WERI-Rb-1 (cell line): ENCODE measurements at regions not wholly inside any gene's neighbourhood (a gene's known extent, or its start where the extent isn't known, plus 50 kb on each side); places are given as distances from the start of the nearest gene placed in this dataset.

Experiments
- DNase-seq: peaks from one replicate; pipeline ENCODE4 v3.0.0-alpha.2; 2020
- H3K27ac ChIP-seq: fragments of 250-450 bp; sonication (Bioruptor Pico); 2 replicates; pipeline ENCODE4 v1.5.1; 2020; ENCODE audit warnings: mild to moderate bottlenecking, moderate library complexity
- H3K27me3 ChIP-seq: fragments of 250-450 bp; sonication (Bioruptor Pico); 2 replicates; pipeline ENCODE4 v1.5.1; 2021; ENCODE audit warnings: mild to moderate bottlenecking, low read depth, moderate library complexity; ENCODE audit not compliant: insufficient read depth, severe bottlenecking
- H3K36me3 ChIP-seq: fragments of 250-450 bp; sonication (Bioruptor Pico); 2 replicates; pipeline ENCODE4 v1.5.1; 2020; ENCODE audit warnings: mild to moderate bottlenecking, moderate library complexity
- H3K4me3 ChIP-seq: 2 replicates; pipeline ENCODE4 v1.5.1; 2011; ENCODE audit warnings: low read depth, mild to moderate bottlenecking, control low read depth, low read length
- H3K9me3 ChIP-seq: fragments of 250-450 bp; sonication (Bioruptor Pico); 2 replicates; pipeline ENCODE4 v1.5.1; 2021; ENCODE audit warnings: mild to moderate bottlenecking, moderate library complexity; ENCODE audit not compliant: severe bottlenecking
- CTCF ChIP-seq: IDR thresholded peaks from 2 replicates; pipeline ENCODE4 v1.5.1; 2011; ENCODE audit warnings: low read depth, mild to moderate bottlenecking, control low read depth, inconsistent platforms, low read length

GRCh38 chr4:137393044-137393443 lies 139.2 kb downstream of the PCDH18 start:
- no peak overlapping the region for H3K4me3 ChIP-seq

GRCh38 chr4:137390707-137391106 lies 141.6 kb downstream of the PCDH18 start:
- Histone ChIP-seq H3K9me3 (no peaks in the 10 kb centered on the region), H3K27me3 (no peaks in the 10 kb centered on the region), H3K4me3 (no peak overlapping the region), H3K27ac (no peak overlapping the region), H3K36me3 (no peaks in the 10 kb centered on the region)
- DNase-seq = no peak
- TF ChIP-seq CTCF = no peak

More at GRCh38 chr4:137393044-137393443, 139.2 kb downstream of the PCDH18 start:
- Histone ChIP-seq H3K27me3 (no peaks in the 10 kb centered on the region), H3K9me3 (no peaks in the 10 kb centered on the region), H3K36me3 (no peaks in the 10 kb centered on the region), H3K27ac (no peak overlapping the region)
- DNase-seq = peak; percentile 73
- TF ChIP-seq CTCF = no peak

DNA sequence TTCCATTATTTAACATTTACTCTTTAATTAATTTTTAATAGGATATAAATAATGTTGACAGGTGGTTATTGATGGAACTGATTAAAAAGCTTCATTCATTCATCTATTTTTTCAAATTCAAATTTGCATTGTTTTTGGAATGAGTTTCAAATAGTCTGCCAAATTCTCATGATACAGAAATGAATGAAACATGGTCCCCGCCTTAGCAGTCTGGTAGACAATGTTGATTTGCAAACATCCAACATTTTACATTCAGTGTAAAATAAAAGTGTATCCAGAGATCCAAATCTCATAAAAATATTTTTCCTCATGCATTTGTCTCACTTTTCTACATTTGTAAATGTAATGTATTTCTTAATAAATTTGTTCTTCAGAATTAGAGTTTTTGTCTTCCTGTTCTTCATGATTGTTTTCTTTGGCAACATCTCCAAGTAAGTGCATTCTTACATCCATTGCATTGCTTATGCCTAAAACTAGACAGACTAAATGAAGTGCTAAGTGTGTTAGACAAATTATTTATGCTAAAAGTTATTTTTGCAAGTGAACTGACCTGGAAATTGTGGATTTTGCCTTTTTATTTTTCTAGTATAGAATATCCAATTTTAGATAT lies 142.3 kb downstream of the PCDH18 start:
- Histone ChIP-seq H3K4me3 (no peak overlapping the region), H3K36me3 (no peaks in the 10 kb centered on the region), H3K27me3 (no peaks in the 10 kb centered on the region), H3K9me3 (no peaks in the 10 kb centered on the region), H3K27ac (no peak overlapping the region)
- TF ChIP-seq CTCF = no peak
- no peak for DNase-seq

DNA sequence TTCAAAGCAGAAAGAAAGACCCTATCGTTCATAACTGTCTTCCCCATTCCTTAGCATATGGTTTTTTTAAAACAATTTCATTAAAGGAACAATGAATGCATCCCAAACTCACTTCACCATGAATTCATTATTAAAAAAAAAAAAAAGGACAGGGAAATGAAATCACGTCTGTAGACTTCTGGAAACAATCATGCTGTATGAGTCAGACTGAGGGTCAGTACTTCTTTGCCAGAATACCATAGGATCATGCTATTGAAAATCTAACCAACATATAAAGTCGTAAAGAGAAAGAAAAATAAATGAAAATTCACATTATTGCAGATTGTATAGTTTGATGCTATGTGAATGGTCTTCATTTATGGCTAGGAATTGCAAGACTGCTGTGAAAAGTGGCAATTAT lies 144.4 kb downstream of the PCDH18 start:
- Histone ChIP-seq H3K4me3 (no peak overlapping the region), H3K27ac (no peak overlapping the region), H3K27me3 (no peaks in the 10 kb centered on the region), H3K9me3 (no peaks in the 10 kb centered on the region), H3K36me3 (no peaks in the 10 kb centered on the region)
- no peak for TF ChIP-seq CTCF
- DNase-seq = no peak

DNA sequence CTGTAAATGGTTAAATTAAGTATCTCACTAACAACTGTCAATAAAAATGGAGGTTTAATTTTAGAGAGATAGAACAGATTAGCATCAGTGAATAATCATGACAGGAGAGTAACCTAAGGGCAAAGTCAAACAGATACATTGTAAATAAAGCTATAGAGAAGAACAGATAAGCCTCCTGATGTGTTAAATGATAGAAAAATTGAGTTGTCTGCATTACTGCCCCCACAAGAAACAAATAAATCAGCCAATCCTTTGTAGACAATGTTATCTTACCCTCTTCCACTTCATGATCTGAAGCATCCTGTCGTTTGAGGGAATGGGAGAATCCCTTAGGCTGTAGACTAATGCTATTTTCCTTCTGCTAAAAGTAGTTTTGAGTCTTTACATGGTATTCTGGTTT lies 147.8 kb downstream of the PCDH18 start:
- Histone ChIP-seq H3K36me3 (no peaks in the 10 kb centered on the region), H3K27me3 (no peaks in the 10 kb centered on the region), H3K27ac (no peak overlapping the region), H3K4me3 (no peak overlapping the region), H3K9me3 (no peaks in the 10 kb centered on the region)
- no peak for TF ChIP-seq CTCF
- DNase-seq = no peak

DNA sequence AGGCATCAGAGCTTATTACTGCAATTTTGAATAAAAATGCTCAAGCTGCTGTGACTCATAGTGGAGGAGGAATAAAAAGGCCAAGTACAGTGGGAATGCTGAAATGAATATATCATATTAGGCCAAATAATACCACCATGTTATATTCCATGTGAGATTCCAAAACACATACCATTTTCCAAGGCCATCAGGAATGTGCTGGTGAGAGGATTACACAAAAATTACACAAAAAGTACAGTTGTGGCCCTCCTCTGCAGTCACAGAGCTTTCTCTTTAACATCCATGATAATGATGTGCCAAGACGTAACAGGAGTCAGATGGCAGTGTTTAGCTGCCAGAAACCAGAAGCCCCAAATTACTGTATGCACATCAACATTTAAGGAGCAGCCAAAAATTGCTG lies 153.5 kb downstream of the PCDH18 start:
- no peaks in the 10 kb centered on the region for H3K27me3 ChIP-seq
- H3K36me3 ChIP-seq = no peaks in the 10 kb centered on the region
- no peak for DNase-seq
- H3K4me3 ChIP-seq = no peak overlapping the region
- no peaks in the 10 kb centered on the region for H3K9me3 ChIP-seq
- TF ChIP-seq CTCF = no peak
- no peak overlapping the region for H3K27ac ChIP-seq
